ENCODE measurements at regions not wholly inside any gene's neighbourhood (a gene's known extent, or its start where the extent isn't known, plus 50 kb on each side); places are given as distances from the start of the nearest gene placed in this dataset.

- TF ChIP-seq ZNF362 (tag by site-specific recombination; IDR thresholded peaks at IDR 0.05) = no peak
- no peak for TF ChIP-seq PBX3 (CRISPR knock-in tag; IDR thresholded peaks at IDR 0.05)
- TF ChIP-seq CTCF (tag by site-specific recombination; IDR thresholded peaks at IDR 0.05) = no peak
- TF ChIP-seq ZNF350 (tag by site-specific recombination; IDR thresholded peaks at IDR 0.05) = no peak
- no peak for TF ChIP-seq REST (tag by site-specific recombination; IDR thresholded peaks at IDR 0.05)
- TF ChIP-seq ZSCAN18 (tag by site-specific recombination; IDR thresholded peaks at IDR 0.05) = no peak
- no peak for TF ChIP-seq ZNF76 (tag by site-specific recombination; IDR thresholded peaks at IDR 0.05; ENCODE audit: borderline replicate concordance, low read depth)
- no peak for TF ChIP-seq ZNF18 (tag by site-specific recombination; IDR thresholded peaks at IDR 0.05)
- no peak for TF ChIP-seq ZNF202 (tag by site-specific recombination; IDR thresholded peaks at IDR 0.05; ENCODE audit: borderline replicate concordance)
- no peak for TF ChIP-seq ZBTB48 (tag by site-specific recombination; IDR thresholded peaks at IDR 0.05)
Observed at GRCh38 chr16:35197656-35198055, 1738.2 kb downstream of the TP53TG3F start.
